H1 (cell line): ENCODE measurements at regions not wholly inside any gene's neighbourhood (a gene's known extent, or its start where the extent isn't known, plus 50 kb on each side); places are given as distances from the start of the nearest gene placed in this dataset.

Experiments used
- CREB1 ChIP-seq: IDR thresholded peaks from 2 replicates; pipeline ENCODE4 v1.6.1; 2012; ENCODE audit warnings: inconsistent platforms
- CTCF ChIP-seq, 3 experiments: IDR thresholded peaks; 1 replicate in 2 of 3; 2 replicates in 1 of 3; pipeline versions ENCODE4 v1.5.1 to v1.6.1; 2011; ENCODE audit warnings: low read length in 3 of 3, mild to moderate bottlenecking in 3 of 3, inconsistent platforms in 2 of 3, low read depth in 1 of 3, moderate library complexity in 1 of 3; ENCODE audit not compliant: insufficient read depth in 1 of 3; ENCODE audit errors: control extremely low read depth in 1 of 3
- EP300 ChIP-seq, 2 experiments: IDR thresholded peaks; 1 replicate in 1 of 2; 2 replicates in 1 of 2; pipeline ENCODE4 v1.6.1; 2011 to 2012; ENCODE audit warnings: low read depth in 2 of 2, low read length in 2 of 2, mild to moderate bottlenecking in 2 of 2, borderline replicate concordance in 1 of 2, inconsistent platforms in 1 of 2, moderate library complexity in 1 of 2
- GABPA ChIP-seq: IDR thresholded peaks from 2 replicates; pipeline ENCODE4 v1.6.1; 2011; ENCODE audit warnings: mild to moderate bottlenecking, low read length, moderate library complexity, borderline replicate concordance; ENCODE audit not compliant: insufficient read depth
- NRF1 ChIP-seq: IDR thresholded peaks from 2 replicates; pipeline ENCODE4 v1.6.1; 2011; ENCODE audit warnings: mild to moderate bottlenecking, low read depth, low read length, improper control_type of control experiment
- POLR2A ChIP-seq, 2 experiments: IDR thresholded peaks; 1 replicate in 1 of 2; 2 replicates in 1 of 2; pipeline ENCODE4 v1.6.1; 2011; ENCODE audit warnings: low read depth in 2 of 2, low read length in 2 of 2, mild to moderate bottlenecking in 2 of 2; ENCODE audit errors: control extremely low read depth in 1 of 2
- RFX5 ChIP-seq: IDR thresholded peaks from 2 replicates; pipeline ENCODE4 v1.6.1; 2011; ENCODE audit warnings: low read depth, low read length, improper control_type of control experiment, borderline replicate concordance
- SIN3A ChIP-seq, 2 experiments: IDR thresholded peaks in 1 of 2; conservative IDR thresholded peaks in 1 of 2; 2 replicates each; pipeline ENCODE4 v1.6.1; 2011 to 2012; ENCODE audit warnings: low read length in 2 of 2, improper control_type of control experiment in 1 of 2, low read depth in 1 of 2, mild to moderate bottlenecking in 1 of 2
- SIRT6 ChIP-seq: IDR thresholded peaks from one replicate; pipeline ENCODE4 v1.7.1; 2012; ENCODE audit warnings: low read length, inconsistent platforms
- TAF1 ChIP-seq: IDR thresholded peaks from 2 replicates; pipeline ENCODE4 v1.6.1; 2011; ENCODE audit warnings: mild to moderate bottlenecking, low read depth, low read length

DNA sequence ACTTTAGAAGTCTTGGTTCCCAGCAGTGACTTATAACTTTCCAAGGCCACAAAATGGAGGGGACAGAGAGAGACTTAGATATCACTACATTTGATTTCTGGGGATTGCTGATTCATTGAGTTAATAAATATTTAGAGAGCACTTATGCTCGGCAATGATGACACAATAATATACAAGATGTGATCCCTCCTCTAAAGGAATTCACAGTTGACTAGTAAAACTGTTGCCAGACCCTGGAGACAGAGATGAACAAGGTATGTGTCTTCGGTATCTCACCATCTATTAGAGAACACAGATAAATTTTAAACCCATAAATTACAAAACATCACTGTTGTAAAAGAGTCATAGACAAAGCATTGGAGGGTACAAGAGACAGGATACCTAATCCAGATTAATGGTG is 437.5 kb downstream of the FOXO1 start:
- TF ChIP-seq CTCF (IDR thresholded peaks at IDR 0.05; ENCODE audit: control extremely low read depth in 1 of 3, insufficient read depth in 1 of 3, low read depth in 1 of 3, low read length in 3 of 3) (no peak), CREB1 (no peak), GABPA (no peak), POLR2A (IDR thresholded peaks at IDR 0.05; ENCODE audit: control extremely low read depth in 1 of 2, low read depth in 2 of 2, low read length in 2 of 2) (no peak), EP300 (IDR thresholded peaks at IDR 0.05; ENCODE audit: borderline replicate concordance in 1 of 2, low read depth in 2 of 2, low read length in 2 of 2) (no peak), SIN3A (conservative IDR thresholded peaks at IDR 0.05 in 1 of 2, IDR thresholded peaks at IDR 0.05 in 1 of 2; ENCODE audit: low read depth in 1 of 2, low read length in 2 of 2) (no peak), SIRT6 (no peak), TAF1 (no peak), RFX5 (no peak), NRF1 (no peak)
